ENCODE measurements at regions not wholly inside any gene's neighbourhood (a gene's known extent, or its start where the extent isn't known, plus 50 kb on each side); places are given as distances from the start of the nearest gene placed in this dataset.
"Not testable (repeated sequence)": the region's sequence is repeated elsewhere in the genome, so short reads cannot be mapped to it uniquely, and the experiment has no call there.

GRCh38 chr22:48414651-48415050 is 1413.0 kb downstream of the BRD1 start:
- no peak overlapping the region for H3K4me3 ChIP-seq (replicated peaks; ENCODE audit: low read depth, low read length)
- DNase-seq (ENCODE audit: extremely low read depth, low read depth), result no peak
- TF ChIP-seq CTCF (IDR thresholded peaks at IDR 0.05; ENCODE audit: low read depth, low read length, missing control alignments), result no peak

- not testable (repeated sequence) for DNase-seq (ENCODE audit: extremely low read depth, low read depth); H3K4me3 ChIP-seq (replicated peaks; ENCODE audit: low read depth, low read length)
Measured at GRCh38 chr22:48412931-48413330, 1414.7 kb downstream of the BRD1 start.

GRCh38 chr22:48410536-48410935 is 1417.1 kb downstream of the BRD1 start:
- H3K4me3 ChIP-seq (replicated peaks; ENCODE audit: low read depth, low read length), result no peak overlapping the region
- TF ChIP-seq CTCF (IDR thresholded peaks at IDR 0.05; ENCODE audit: low read depth, low read length, missing control alignments), result no peak
- DNase-seq (ENCODE audit: extremely low read depth, low read depth), result no peak

- H3K4me3 ChIP-seq (replicated peaks; ENCODE audit: low read depth, low read length), result no peak overlapping the region
- no peak for DNase-seq (ENCODE audit: extremely low read depth, low read depth)
- TF ChIP-seq CTCF (IDR thresholded peaks at IDR 0.05; ENCODE audit: low read depth, low read length, missing control alignments), result no peak
Measured at GRCh38 chr22:48407256-48407955, 1420.3 kb downstream of the BRD1 start.

- no peak overlapping the region for H3K4me3 ChIP-seq (replicated peaks; ENCODE audit: low read depth, low read length)
- DNase-seq (ENCODE audit: extremely low read depth, low read depth), result no peak
- TF ChIP-seq CTCF (IDR thresholded peaks at IDR 0.05; ENCODE audit: low read depth, low read length, missing control alignments), result no peak
Measured at GRCh38 chr22:48406161-48406560, 1421.5 kb downstream of the BRD1 start.

GRCh38 chr22:48405741-48406140 is 1421.9 kb downstream of the BRD1 start:
- H3K4me3 ChIP-seq (replicated peaks; ENCODE audit: low read depth, low read length), result no peak overlapping the region
- no peak for TF ChIP-seq CTCF (IDR thresholded peaks at IDR 0.05; ENCODE audit: low read depth, low read length, missing control alignments)
- no peak for DNase-seq (ENCODE audit: extremely low read depth, low read depth)

- no peak overlapping the region for H3K4me3 ChIP-seq (replicated peaks; ENCODE audit: low read depth, low read length)
- TF ChIP-seq CTCF (IDR thresholded peaks at IDR 0.05; ENCODE audit: low read depth, low read length, missing control alignments), result no peak
- no peak for DNase-seq (ENCODE audit: extremely low read depth, low read depth)
Measured at GRCh38 chr22:48404801-48405447, 1422.7 kb downstream of the BRD1 start.
